ENCODE measurements at regions not wholly inside any gene's neighbourhood (a gene's known extent, or its start where the extent isn't known, plus 50 kb on each side); places are given as distances from the start of the nearest gene placed in this dataset.
"Not testable (repeated sequence)": the region's sequence is repeated elsewhere in the genome, so short reads cannot be mapped to it uniquely, and the experiment has no call there.

GRCh38 chr12:34218193-34219045, 196.1 kb downstream of the ALG10 start:
- CTCF ChIA-PET = interaction anchor here (1.1 to 2.3 kb wide), 2 partner anchors 93 to 96 kb away, joined by 3 to 8 read pairs; no protein-coding TSS in a partner anchor
- peak; percentile 72 for TF ChIP-seq CTCF (IDR thresholded peaks at IDR 0.05; ENCODE audit: control extremely low read depth, extremely low read depth, low read depth, missing control alignments)
- POLR2A ChIA-PET = no interaction called here
- peak; percentile 64 for DNase-seq (ENCODE audit: extremely low spot score)

GRCh38 chr12:34219046-34219770, 196.9 kb downstream of the ALG10 start:
- POLR2A ChIA-PET = no interaction called here
- CTCF ChIA-PET = interaction anchor here (2.3 kb wide), 1 partner anchor 97 kb away, joined by 8 read pairs; no protein-coding TSS in a partner anchor
- DNase-seq (ENCODE audit: extremely low spot score) = no peak
- TF ChIP-seq CTCF (IDR thresholded peaks at IDR 0.05; ENCODE audit: control extremely low read depth, extremely low read depth, low read depth, missing control alignments) = no peak

- POLR2A ChIA-PET; DNase-seq (ENCODE audit: extremely low spot score); CTCF ChIA-PET: not testable (repeated sequence)
These were observed 197.8 kb downstream of the ALG10 start for GRCh38 chr12:34220079-34220478.

GRCh38 chr12:34223640-34224039, 201.3 kb downstream of the ALG10 start:
- ChIA-PET CTCF (no interaction called here), POLR2A (no interaction called here)
- no peak for TF ChIP-seq CTCF (IDR thresholded peaks at IDR 0.05; ENCODE audit: control extremely low read depth, extremely low read depth, low read depth, missing control alignments)
- DNase-seq (ENCODE audit: extremely low spot score) = no peak

- POLR2A ChIA-PET; CTCF ChIA-PET; DNase-seq (ENCODE audit: extremely low spot score): not testable (repeated sequence)
These were observed 203.7 kb downstream of the ALG10 start for GRCh38 chr12:34226044-34226443.

- CTCF ChIA-PET = interaction anchor here (1.0 kb wide), 1 partner anchor 12 kb away, joined by 3 read pairs; no protein-coding TSS in a partner anchor
- POLR2A ChIA-PET = not testable (repeated sequence)
These were observed 205.8 kb downstream of the ALG10 start for GRCh38 chr12:34228046-34228445.

GRCh38 chr12:34229033-34229432, 206.7 kb downstream of the ALG10 start:
- POLR2A ChIA-PET; DNase-seq (ENCODE audit: extremely low spot score): not testable (repeated sequence)
- CTCF ChIA-PET = interaction anchor here (1.0 kb wide), 1 partner anchor 11 kb away, joined by 3 read pairs; no protein-coding TSS in a partner anchor

More at GRCh38 chr12:34228046-34228445, 205.8 kb downstream of the ALG10 start:
- DNase-seq (ENCODE audit: extremely low spot score) = not testable (repeated sequence)

- POLR2A ChIA-PET = no interaction called here
- CTCF ChIA-PET = no interaction called here
- TF ChIP-seq CTCF (IDR thresholded peaks at IDR 0.05; ENCODE audit: control extremely low read depth, extremely low read depth, low read depth, missing control alignments) = no peak
- no peak for DNase-seq (ENCODE audit: extremely low spot score)
These were observed 211.3 kb downstream of the ALG10 start for GRCh38 chr12:34233618-34234017.
